ENCODE measurements at regions not wholly inside any gene's neighbourhood (a gene's known extent, or its start where the extent isn't known, plus 50 kb on each side); places are given as distances from the start of the nearest gene placed in this dataset.

GRCh38 chr5:105563842-105564241, 2001.3 kb upstream of the NUDT12 start:
- TF ChIP-seq CTCF (IDR thresholded peaks at IDR 0.05 in 4 of 5, conservative IDR thresholded peaks at IDR 0.05 in 1 of 5) (no peak), POLR2A (IDR thresholded peaks at IDR 0.05) (no peak)
